ENCODE measurements at regions not wholly inside any gene's neighbourhood (a gene's known extent, or its start where the extent isn't known, plus 50 kb on each side); places are given as distances from the start of the nearest gene placed in this dataset.

DNA sequence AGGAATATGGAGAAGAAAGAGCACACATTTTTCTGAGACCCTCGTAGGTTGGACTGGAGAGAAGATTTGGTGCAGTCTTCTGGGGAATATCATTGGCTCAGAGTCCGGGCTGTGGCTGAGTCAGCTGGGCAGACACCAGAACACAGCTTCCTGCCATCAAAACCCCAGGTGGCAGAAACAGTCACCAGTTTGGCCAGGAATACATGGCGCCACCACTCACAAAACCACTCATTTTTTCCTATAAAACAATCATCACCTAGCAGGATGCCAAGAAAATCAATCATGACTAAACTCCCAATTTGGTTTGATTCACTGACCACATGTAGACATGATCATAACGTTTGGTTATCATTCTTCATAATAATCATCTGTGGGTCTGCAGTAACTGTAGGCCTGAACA, 178.1 kb upstream of the PBX1 start:
- ChIA-PET POLR2A (no interaction called here), CTCF (no interaction called here)
- H3K27ac Mint-ChIP-seq = no peak overlapping the region
- H3K4me1 Mint-ChIP-seq = no peaks in the 10 kb centered on the region
- no peaks in the 10 kb centered on the region for H3K27me3 Mint-ChIP-seq
- intact Hi-C loops (cut with DNase I, micrococcal nuclease) = no loop called here
- ATAC-seq (no peak), DNase-seq (no peak)
- H3K4me3 Mint-ChIP-seq = no peak overlapping the region
- peaks cover 4% of the 10 kb centered on the region for H3K9me3 Mint-ChIP-seq (ENCODE audit: low read depth)
- no peaks in the 10 kb centered on the region for H3K36me3 Mint-ChIP-seq (ENCODE audit: low read depth)

DNA sequence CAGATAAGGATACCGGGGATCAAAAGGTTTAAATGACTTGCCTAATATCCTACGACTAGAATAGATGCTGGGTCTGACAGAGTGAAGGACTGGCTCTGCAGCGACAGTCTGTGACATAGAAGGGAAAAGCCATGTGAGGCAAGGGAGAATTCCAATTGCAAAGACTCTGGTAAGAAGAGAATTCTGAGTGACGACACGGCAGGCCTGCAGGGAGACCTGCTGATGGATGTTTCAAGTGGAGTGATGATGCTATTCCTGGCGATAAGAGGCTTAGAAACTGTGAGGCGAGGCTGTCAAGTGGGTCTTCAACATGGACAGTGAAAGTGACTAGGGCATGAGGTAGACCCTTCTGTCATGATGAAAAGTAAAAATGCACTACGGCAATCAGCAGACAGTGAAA, 176.6 kb upstream of the PBX1 start:
- POLR2A ChIA-PET = no interaction called here
- CTCF ChIA-PET = no interaction called here

DNA sequence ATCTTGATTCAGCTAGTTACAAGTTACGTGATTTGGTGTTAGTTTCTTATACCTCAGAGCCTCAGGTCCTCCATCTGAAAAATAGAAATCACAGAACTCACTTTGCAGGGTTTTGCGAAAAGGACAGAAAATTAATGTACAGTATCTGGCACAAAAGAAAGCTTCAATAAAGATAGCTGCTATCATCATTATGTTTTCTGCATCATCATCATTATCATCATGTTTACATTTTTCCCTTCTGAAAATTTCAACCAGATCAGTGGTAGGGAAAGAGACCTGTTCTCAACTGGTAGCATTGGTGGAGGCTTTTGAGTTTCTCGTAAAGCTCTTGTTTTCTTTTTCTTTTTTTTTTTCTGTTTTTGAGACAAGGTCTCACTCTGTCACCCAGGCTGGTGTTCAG, 174.7 kb upstream of the PBX1 start:
- ATAC-seq = no peak
- ChIA-PET POLR2A (no interaction called here), CTCF (no interaction called here)
- Mint-ChIP-seq H3K4me1 (no peaks in the 10 kb centered on the region), H3K27me3 (no peaks in the 10 kb centered on the region), H3K9me3 (ENCODE audit: low read depth) (peaks cover 7% of the 10 kb centered on the region), H3K27ac (no peak overlapping the region), H3K4me3 (no peak overlapping the region), H3K36me3 (ENCODE audit: low read depth) (no peaks in the 10 kb centered on the region)
- intact Hi-C loops (cut with DNase I, micrococcal nuclease) = no loop called here
- no peak for DNase-seq

More for the DNA sequence above, 176.6 kb upstream of the PBX1 start:
- ATAC-seq = no peak
- intact Hi-C loops (cut with DNase I, micrococcal nuclease) = no loop called here
- Mint-ChIP-seq H3K9me3 (ENCODE audit: low read depth) (peaks cover 7% of the 10 kb centered on the region), H3K27ac (no peak overlapping the region), H3K4me3 (no peak overlapping the region), H3K36me3 (ENCODE audit: low read depth) (no peaks in the 10 kb centered on the region), H3K4me1 (no peaks in the 10 kb centered on the region), H3K27me3 (no peaks in the 10 kb centered on the region)
- DNase-seq = no peak

DNA sequence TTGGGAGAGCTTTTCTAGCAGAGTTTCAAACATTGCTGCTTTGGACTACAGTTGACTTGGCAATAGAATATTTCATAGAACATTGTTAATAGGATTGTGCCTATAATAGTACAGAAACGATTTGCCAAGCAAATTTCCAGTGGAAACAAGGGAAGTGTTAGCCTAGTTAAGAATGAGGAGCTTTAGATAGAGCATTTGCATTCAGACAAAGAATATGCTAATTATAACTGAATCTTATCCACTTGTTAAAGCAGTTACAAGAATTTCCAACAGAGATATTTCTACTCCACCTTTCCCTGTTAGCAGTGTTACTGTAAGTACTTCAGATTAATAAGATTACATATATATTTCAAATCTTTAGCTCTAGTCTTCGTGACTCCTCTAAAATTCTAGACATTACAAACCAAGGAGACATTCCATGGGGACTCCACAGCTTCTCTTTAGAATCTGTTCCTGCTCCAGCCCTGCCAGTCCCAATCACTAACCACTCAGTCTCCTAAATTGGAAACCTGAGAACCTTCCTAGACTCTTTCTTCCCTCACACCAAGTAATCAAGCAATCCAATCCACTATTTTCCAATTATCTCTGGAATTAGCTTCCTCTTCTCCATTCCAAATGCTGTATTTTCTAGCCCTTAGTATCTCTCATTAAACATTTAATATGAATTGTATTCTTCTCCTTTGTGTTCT, 141.8 kb upstream of the PBX1 start:
- ATAC-seq (no peak), DNase-seq (no peak)
- intact Hi-C loops (cut with DNase I, micrococcal nuclease) = no loop called here
- Mint-ChIP-seq H3K9me3 (ENCODE audit: low read depth) (peaks cover 4% of the 10 kb centered on the region), H3K27ac (no peak overlapping the region), H3K27me3 (no peaks in the 10 kb centered on the region), H3K4me1 (no peaks in the 10 kb centered on the region), H3K36me3 (ENCODE audit: low read depth) (no peaks in the 10 kb centered on the region), H3K4me3 (no peak overlapping the region)
- CTCF ChIA-PET = interaction anchor here (1.3 kb wide), 1 partner anchor 1006 kb away, joined by 3 read pairs; no protein-coding TSS in a partner anchor
- POLR2A ChIA-PET = no interaction called here

DNA sequence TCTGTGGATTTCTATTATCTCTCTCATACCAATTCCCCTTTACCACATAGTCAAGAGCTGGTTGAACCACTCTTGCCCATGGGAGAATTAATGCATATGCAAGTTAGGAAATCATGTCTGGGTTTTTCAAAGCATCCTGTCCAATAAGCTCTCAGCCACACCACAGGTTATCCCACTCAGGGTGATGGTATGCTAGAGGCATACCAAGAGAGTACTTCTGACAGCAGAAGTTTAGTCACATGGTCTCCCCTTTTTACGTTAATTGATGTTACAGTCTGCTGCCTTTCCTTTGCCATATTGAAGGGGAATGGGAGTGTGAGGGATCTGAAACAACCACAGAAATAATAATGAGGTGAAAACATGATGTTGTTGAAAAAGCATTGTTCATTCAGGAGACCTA, 135.8 kb upstream of the PBX1 start:
- no peak overlapping the region for H3K27ac Mint-ChIP-seq
- POLR2A ChIA-PET = no interaction called here

DNA sequence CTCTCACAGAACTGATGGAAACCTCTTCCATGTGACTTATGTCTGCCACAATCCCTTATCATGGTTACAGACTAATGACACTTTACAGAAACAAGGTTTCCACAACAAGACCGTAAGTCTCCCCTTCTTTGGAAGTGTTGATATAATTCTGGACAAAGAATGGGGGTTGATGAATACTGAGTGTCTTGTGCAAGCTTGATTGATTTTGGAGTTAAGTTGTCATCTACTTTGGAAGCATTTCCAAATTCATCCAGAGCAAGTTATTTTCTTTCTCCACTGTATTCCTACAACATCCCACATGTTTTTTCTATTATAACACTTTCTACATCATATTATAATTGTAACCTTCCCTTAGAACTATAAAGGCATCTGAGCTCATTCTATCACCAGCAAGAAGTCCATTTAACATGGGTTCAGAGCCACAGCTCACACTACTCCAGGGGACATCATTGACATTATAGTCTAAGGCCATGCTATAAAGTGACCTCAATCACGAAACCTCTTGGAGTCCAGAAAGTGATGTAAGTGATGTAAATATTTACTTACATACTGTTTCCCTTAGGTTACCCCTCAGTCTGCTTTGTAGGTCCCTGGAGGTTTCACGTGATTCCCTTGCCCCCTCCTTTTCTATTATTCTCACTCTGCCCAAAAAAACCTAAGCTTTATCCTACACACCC, 125.7 kb upstream of the PBX1 start:
- no peaks in the 10 kb centered on the region for H3K9me3 Mint-ChIP-seq (ENCODE audit: low read depth)
- ChIA-PET POLR2A (no interaction called here), CTCF (interaction anchor here (0.7 kb wide), 1 partner anchor 354 kb away, joined by 3 read pairs; no protein-coding TSS in a partner anchor)
- DNase-seq (no peak), ATAC-seq (no peak)
- H3K36me3 Mint-ChIP-seq (ENCODE audit: low read depth) = no peaks in the 10 kb centered on the region
- H3K4me1 Mint-ChIP-seq = no peaks in the 10 kb centered on the region
- H3K27ac Mint-ChIP-seq = no peak overlapping the region
- no peak overlapping the region for H3K4me3 Mint-ChIP-seq
- H3K27me3 Mint-ChIP-seq = no peaks in the 10 kb centered on the region
- intact Hi-C loops (cut with DNase I, micrococcal nuclease) = no loop called here

More for the DNA sequence above, 135.8 kb upstream of the PBX1 start:
- Mint-ChIP-seq H3K4me3 (no peak overlapping the region), H3K4me1 (no peaks in the 10 kb centered on the region), H3K9me3 (ENCODE audit: low read depth) (peaks cover 2% of the 10 kb centered on the region), H3K36me3 (ENCODE audit: low read depth) (no peaks in the 10 kb centered on the region), H3K27me3 (no peaks in the 10 kb centered on the region)
- CTCF ChIA-PET = no interaction called here
- no peak for DNase-seq
- ATAC-seq = no peak
- intact Hi-C loops (cut with DNase I, micrococcal nuclease) = no loop called here

DNA sequence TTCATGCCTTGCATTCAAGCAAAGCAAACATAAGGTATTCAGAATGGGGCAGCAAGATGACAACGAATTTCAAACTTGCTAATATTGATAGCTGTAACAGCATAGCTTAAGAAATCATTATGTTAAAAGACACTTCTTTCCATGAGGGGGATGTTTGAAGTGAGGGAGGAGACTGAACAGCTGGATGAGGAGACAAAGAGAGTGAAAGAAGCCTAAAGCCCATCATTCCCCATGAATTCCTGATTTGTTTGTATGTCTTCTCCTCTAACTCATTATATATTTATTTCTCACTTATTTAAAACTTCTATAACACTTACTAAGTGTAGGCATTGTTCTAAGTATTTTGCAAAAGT, 125.2 kb upstream of the PBX1 start:
- CTCF ChIA-PET = no interaction called here
- DNase-seq (no peak), ATAC-seq (no peak)
- no peak overlapping the region for H3K27ac Mint-ChIP-seq
- no peaks in the 10 kb centered on the region for H3K36me3 Mint-ChIP-seq (ENCODE audit: low read depth)
- POLR2A ChIA-PET = no interaction called here
- intact Hi-C loops (cut with DNase I, micrococcal nuclease) = no loop called here
- no peak overlapping the region for H3K4me3 Mint-ChIP-seq
- no peaks in the 10 kb centered on the region for H3K27me3 Mint-ChIP-seq
- H3K4me1 Mint-ChIP-seq = no peaks in the 10 kb centered on the region
- no peaks in the 10 kb centered on the region for H3K9me3 Mint-ChIP-seq (ENCODE audit: low read depth)

DNA sequence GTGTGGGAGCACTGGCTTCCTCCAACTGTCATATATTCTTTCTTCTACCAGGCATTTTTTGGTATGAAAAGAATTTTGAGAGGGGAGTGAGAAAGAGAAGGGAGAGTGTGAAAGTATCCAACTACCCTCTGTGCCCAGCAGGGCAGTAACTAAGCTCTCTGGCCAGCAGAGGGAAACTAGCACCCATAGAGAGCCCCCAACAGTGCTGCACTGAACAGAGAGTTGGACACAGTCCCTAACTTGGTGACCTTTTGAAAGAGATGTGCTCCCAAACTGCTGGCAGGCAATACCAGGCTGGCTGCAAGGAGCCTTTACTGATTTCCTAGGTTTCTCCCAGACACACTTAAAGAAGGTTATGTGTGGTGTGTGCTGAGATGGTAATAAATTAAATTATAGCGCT, 118.8 kb upstream of the PBX1 start:
- H3K9me3 Mint-ChIP-seq (ENCODE audit: low read depth) = peaks cover 3% of the 10 kb centered on the region
- no peak for ATAC-seq
- no peak overlapping the region for H3K27ac Mint-ChIP-seq
- no peak overlapping the region for H3K4me3 Mint-ChIP-seq
- no peaks in the 10 kb centered on the region for H3K4me1 Mint-ChIP-seq
- ChIA-PET POLR2A (no interaction called here), CTCF (interaction anchor here (0.6 kb wide), 1 partner anchor 136 kb away, joined by 3 read pairs; no protein-coding TSS in a partner anchor)
- no peaks in the 10 kb centered on the region for H3K27me3 Mint-ChIP-seq
- no peak for DNase-seq
- H3K36me3 Mint-ChIP-seq (ENCODE audit: low read depth) = no peaks in the 10 kb centered on the region
- intact Hi-C loops (cut with DNase I, micrococcal nuclease) = no loop called here

DNA sequence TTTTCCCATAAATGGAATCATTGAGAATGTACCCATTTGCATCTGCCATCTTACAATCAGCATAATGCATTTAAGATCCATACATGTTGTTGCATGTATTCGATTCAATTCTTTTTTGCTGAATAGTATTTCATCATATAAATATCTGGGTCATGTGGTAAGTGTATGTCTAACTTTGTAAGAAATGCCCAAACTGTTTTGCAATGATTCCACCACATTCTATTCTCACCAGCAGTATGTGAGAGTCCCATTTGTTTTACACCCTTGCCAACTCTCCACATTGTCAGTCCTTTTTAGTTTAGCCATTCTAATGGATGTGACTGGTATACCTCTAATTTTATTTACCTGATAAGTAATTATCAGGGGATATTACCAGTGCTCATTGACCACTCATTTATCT, 115.8 kb upstream of the PBX1 start:
- ATAC-seq (no peak), DNase-seq (no peak)
- no peak overlapping the region for H3K27ac Mint-ChIP-seq
- no peaks in the 10 kb centered on the region for H3K36me3 Mint-ChIP-seq (ENCODE audit: low read depth)
- H3K9me3 Mint-ChIP-seq (ENCODE audit: low read depth) = peaks cover 5% of the 10 kb centered on the region
- H3K27me3 Mint-ChIP-seq = no peaks in the 10 kb centered on the region
- ChIA-PET POLR2A (no interaction called here), CTCF (interaction anchor here (0.6 kb wide), 1 partner anchor 344 kb away, joined by 3 read pairs; no protein-coding TSS in a partner anchor)
- no peak overlapping the region for H3K4me3 Mint-ChIP-seq
- intact Hi-C loops (cut with DNase I, micrococcal nuclease) = no loop called here
- H3K4me1 Mint-ChIP-seq = no peaks in the 10 kb centered on the region

DNA sequence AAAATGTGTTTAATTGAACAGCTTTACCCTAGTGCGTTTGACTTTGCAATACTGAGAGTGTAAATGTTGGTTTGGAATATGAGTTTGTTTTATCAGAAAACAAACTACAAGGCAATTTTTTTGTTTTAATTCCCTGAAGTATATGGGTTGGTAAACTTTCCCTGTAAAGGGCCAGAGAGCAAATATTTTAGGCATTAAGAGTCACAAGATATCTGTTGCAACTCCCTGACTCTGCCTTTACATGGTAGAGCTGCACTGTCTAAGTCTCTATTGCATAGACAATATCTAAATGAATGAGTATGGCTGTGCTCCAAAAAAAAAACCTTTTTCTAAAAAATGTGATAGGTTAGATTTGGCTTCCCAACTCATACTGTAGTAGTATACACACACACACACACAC, 115.1 kb upstream of the PBX1 start:
- no peaks in the 10 kb centered on the region for H3K36me3 Mint-ChIP-seq (ENCODE audit: low read depth)
- ChIA-PET CTCF (interaction anchor here (0.6 kb wide), 1 partner anchor 344 kb away, joined by 3 read pairs; no protein-coding TSS in a partner anchor), POLR2A (no interaction called here)
- DNase-seq = no peak
- H3K27me3 Mint-ChIP-seq = no peaks in the 10 kb centered on the region
- H3K4me3 Mint-ChIP-seq = no peak overlapping the region
- intact Hi-C loops (cut with DNase I, micrococcal nuclease) = no loop called here
- H3K27ac Mint-ChIP-seq = no peak overlapping the region
- H3K9me3 Mint-ChIP-seq (ENCODE audit: low read depth) = peaks cover 5% of the 10 kb centered on the region
- no peak for ATAC-seq
- H3K4me1 Mint-ChIP-seq = no peaks in the 10 kb centered on the region

DNA sequence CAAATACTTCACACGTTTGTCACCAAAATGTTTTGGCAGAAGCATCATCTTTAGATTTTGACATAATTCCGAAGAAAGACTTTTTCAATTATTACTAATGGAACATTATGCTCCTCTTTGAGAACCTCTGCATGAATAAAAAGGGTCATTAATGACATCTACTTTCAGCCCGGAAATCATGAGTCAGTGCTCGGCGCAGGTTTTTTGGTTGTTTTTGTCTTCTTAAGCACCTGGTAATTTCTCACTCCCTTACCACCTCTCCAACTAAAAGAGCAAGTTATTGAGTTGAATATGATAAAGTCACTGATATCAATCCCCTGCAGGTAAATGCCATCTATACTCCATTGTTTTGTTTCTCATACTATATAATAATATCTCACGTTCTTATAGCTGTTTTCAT, 113.0 kb upstream of the PBX1 start:
- intact Hi-C loops (cut with DNase I, micrococcal nuclease) = no loop called here
- H3K4me1 Mint-ChIP-seq = no peaks in the 10 kb centered on the region
- ChIA-PET CTCF (no interaction called here), POLR2A (no interaction called here)
- H3K27ac Mint-ChIP-seq = no peak overlapping the region
- no peaks in the 10 kb centered on the region for H3K36me3 Mint-ChIP-seq (ENCODE audit: low read depth)
- DNase-seq (no peak), ATAC-seq (no peak)
- H3K9me3 Mint-ChIP-seq (ENCODE audit: low read depth) = peaks cover 5% of the 10 kb centered on the region
- no peaks in the 10 kb centered on the region for H3K27me3 Mint-ChIP-seq
- no peak overlapping the region for H3K4me3 Mint-ChIP-seq

DNA sequence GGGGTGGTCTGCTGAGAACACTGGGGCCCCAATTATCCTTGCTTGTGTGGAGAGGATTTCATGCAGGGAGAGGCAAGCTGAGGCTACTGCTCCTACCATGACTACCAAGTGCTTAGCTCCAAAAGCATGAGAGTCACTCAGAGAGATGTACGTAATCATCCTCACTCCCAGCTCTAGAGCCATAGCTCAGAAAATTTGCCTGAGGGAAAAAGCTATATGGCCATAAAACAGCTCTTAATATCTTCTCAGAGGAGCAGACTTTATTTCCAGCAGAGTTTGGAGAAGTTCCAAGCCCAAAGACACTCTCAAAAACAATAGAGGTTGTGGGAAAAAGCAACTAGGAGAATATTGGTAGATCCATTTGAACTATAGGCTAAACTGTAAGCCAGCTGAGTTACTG, 106.4 kb upstream of the PBX1 start:
- ATAC-seq = no peak
- H3K4me3 Mint-ChIP-seq = no peak overlapping the region
- H3K27ac Mint-ChIP-seq = no peak overlapping the region
- H3K27me3 Mint-ChIP-seq = no peaks in the 10 kb centered on the region
- DNase-seq = no peak
- POLR2A ChIA-PET = no interaction called here
- CTCF ChIA-PET = no interaction called here
- no peaks in the 10 kb centered on the region for H3K36me3 Mint-ChIP-seq (ENCODE audit: low read depth)
- intact Hi-C loops (cut with DNase I, micrococcal nuclease) = no loop called here
- peaks cover 10% of the 10 kb centered on the region for H3K9me3 Mint-ChIP-seq (ENCODE audit: low read depth)
- H3K4me1 Mint-ChIP-seq = no peaks in the 10 kb centered on the region

Data from activated CD4-positive, alpha-beta T cell treated with anti-CD3 and anti-CD28 coated beads for 36 hours (primary cell).